ENCODE measurements at regions not wholly inside any gene's neighbourhood (a gene's known extent, or its start where the extent isn't known, plus 50 kb on each side); places are given as distances from the start of the nearest gene placed in this dataset.

- H3K9me3 Mint-ChIP-seq, result no peaks in the 10 kb centered on the region
- H3K4me1 Mint-ChIP-seq, result no peaks in the 10 kb centered on the region
- Histone ChIP-seq H3F3A (replicated peaks; ENCODE audit: low read depth) (no peaks in the 10 kb centered on the region), H3K27ac (ENCODE audit: low read depth) (no peak overlapping the region), H3K79me2 (replicated peaks; ENCODE audit: insufficient read depth) (no peaks in the 10 kb centered on the region), H3K36me3 (ENCODE audit: insufficient read depth) (no peaks in the 10 kb centered on the region), H2AFZ (no peak overlapping the region), H3K27me3 (ENCODE audit: insufficient read depth) (no peaks in the 10 kb centered on the region), H3K4me1 (ENCODE audit: insufficient read depth) (no peaks in the 10 kb centered on the region), H4K20me1 (replicated peaks; ENCODE audit: insufficient read depth) (no peaks in the 10 kb centered on the region), H3K4me2 (no peak overlapping the region), H3K4me3 (no peak overlapping the region), H3K9me2 (ENCODE audit: insufficient read depth) (no peaks in the 10 kb centered on the region; the same call in 1 of the 2 replicates)
- TF ChIP-seq STAT1 (IDR thresholded peaks at IDR 0.05; ENCODE audit: unreplicated experiment) (no peak), EZH2 (IDR thresholded peaks at IDR 0.05; ENCODE audit: low read depth, unreplicated experiment) (no peak), ZNF114 (CRISPR knock-in tag; IDR thresholded peaks at IDR 0.05) (no peak), EZH2phosphoT487 (IDR thresholded peaks at IDR 0.05; ENCODE audit: unreplicated experiment) (no peak), POLR2AphosphoS5 (IDR thresholded peaks at IDR 0.05; ENCODE audit: low read depth) (no peak), ETS1 (IDR thresholded peaks at IDR 0.05) (no peak), CREB1 (CRISPR knock-in tag; IDR thresholded peaks at IDR 0.05; ENCODE audit: low read depth) (no peak), ZNF331 (CRISPR knock-in tag; IDR thresholded peaks at IDR 0.05; ENCODE audit: low read depth) (no peak), CTCF (conservative IDR thresholded peaks at IDR 0.05; ENCODE audit: low read depth in 2 of 2) (no peak), NANOG (IDR thresholded peaks at IDR 0.05; ENCODE audit: borderline replicate concordance) (no peak), JUNB (IDR thresholded peaks at IDR 0.05; ENCODE audit: unreplicated experiment) (no peak)
- TF ChIP-seq, protein P1, sequence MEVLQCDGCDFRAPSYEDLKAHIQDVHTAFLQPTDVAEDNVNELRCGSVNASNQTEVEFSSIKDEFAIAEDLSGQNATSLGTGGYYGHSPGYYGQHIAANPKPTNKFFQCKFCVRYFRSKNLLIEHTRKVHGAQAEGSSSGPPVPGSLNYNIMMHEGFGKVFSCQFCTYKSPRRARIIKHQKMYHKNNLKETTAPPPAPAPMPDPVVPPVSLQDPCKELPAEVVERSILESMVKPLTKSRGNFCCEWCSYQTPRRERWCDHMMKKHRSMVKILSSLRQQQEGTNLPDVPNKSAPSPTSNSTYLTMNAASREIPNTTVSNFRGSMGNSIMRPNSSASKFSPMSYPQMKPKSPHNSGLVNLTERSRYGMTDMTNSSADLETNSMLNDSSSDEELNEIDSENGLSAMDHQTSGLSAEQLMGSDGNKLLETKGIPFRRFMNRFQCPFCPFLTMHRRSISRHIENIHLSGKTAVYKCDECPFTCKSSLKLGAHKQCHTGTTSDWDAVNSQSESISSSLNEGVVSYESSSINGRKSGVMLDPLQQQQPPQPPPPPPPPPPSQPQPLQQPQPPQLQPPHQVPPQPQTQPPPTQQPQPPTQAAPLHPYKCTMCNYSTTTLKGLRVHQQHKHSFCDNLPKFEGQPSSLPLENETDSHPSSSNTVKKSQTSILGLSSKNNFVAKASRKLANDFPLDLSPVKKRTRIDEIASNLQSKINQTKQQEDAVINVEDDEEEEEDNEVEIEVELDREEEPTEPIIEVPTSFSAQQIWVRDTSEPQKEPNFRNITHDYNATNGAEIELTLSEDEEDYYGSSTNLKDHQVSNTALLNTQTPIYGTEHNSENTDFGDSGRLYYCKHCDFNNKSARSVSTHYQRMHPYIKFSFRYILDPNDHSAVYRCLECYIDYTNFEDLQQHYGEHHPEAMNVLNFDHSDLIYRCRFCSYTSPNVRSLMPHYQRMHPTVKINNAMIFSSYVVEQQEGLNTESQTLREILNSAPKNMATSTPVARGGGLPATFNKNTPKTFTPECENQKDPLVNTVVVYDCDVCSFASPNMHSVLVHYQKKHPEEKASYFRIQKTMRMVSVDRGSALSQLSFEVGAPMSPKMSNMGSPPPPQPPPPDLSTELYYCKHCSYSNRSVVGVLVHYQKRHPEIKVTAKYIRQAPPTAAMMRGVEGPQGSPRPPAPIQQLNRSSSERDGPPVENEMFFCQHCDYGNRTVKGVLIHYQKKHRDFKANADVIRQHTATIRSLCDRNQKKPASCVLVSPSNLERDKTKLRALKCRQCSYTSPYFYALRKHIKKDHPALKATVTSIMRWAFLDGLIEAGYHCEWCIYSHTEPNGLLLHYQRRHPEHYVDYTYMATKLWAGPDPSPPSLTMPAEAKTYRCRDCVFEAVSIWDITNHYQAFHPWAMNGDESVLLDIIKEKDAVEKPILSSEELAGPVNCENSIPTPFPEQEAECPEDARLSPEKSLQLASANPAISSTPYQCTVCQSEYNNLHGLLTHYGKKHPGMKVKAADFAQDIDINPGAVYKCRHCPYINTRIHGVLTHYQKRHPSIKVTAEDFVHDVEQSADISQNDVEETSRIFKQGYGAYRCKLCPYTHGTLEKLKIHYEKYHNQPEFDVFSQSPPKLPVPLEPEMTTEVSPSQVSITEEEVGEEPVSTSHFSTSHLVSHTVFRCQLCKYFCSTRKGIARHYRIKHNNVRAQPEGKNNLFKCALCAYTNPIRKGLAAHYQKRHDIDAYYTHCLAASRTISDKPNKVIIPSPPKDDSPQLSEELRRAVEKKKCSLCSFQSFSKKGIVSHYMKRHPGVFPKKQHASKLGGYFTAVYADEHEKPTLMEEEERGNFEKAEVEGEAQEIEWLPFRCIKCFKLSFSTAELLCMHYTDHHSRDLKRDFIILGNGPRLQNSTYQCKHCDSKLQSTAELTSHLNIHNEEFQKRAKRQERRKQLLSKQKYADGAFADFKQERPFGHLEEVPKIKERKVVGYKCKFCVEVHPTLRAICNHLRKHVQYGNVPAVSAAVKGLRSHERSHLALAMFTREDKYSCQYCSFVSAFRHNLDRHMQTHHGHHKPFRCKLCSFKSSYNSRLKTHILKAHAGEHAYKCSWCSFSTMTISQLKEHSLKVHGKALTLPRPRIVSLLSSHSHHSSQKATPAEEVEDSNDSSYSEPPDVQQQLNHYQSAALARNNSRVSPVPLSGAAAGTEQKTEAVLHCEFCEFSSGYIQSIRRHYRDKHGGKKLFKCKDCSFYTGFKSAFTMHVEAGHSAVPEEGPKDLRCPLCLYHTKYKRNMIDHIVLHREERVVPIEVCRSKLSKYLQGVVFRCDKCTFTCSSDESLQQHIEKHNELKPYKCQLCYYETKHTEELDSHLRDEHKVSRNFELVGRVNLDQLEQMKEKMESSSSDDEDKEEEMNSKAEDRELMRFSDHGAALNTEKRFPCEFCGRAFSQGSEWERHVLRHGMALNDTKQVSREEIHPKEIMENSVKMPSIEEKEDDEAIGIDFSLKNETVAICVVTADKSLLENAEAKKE (CRISPR knock-in tag; IDR thresholded peaks at IDR 0.05), result no peak
- TF ChIP-seq, protein P2, sequence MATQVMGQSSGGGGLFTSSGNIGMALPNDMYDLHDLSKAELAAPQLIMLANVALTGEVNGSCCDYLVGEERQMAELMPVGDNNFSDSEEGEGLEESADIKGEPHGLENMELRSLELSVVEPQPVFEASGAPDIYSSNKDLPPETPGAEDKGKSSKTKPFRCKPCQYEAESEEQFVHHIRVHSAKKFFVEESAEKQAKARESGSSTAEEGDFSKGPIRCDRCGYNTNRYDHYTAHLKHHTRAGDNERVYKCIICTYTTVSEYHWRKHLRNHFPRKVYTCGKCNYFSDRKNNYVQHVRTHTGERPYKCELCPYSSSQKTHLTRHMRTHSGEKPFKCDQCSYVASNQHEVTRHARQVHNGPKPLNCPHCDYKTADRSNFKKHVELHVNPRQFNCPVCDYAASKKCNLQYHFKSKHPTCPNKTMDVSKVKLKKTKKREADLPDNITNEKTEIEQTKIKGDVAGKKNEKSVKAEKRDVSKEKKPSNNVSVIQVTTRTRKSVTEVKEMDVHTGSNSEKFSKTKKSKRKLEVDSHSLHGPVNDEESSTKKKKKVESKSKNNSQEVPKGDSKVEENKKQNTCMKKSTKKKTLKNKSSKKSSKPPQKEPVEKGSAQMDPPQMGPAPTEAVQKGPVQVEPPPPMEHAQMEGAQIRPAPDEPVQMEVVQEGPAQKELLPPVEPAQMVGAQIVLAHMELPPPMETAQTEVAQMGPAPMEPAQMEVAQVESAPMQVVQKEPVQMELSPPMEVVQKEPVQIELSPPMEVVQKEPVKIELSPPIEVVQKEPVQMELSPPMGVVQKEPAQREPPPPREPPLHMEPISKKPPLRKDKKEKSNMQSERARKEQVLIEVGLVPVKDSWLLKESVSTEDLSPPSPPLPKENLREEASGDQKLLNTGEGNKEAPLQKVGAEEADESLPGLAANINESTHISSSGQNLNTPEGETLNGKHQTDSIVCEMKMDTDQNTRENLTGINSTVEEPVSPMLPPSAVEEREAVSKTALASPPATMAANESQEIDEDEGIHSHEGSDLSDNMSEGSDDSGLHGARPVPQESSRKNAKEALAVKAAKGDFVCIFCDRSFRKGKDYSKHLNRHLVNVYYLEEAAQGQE (IDR thresholded peaks at IDR 0.05; ENCODE audit: unreplicated experiment), result no peak
- H3K27ac Mint-ChIP-seq, result no peak overlapping the region
- H3K36me3 Mint-ChIP-seq (ENCODE audit: low read depth), result no peaks in the 10 kb centered on the region
- H3K27me3 Mint-ChIP-seq (ENCODE audit: insufficient read depth, low read depth, poor library complexity), result peaks cover 3% of the 10 kb centered on the region
- no peak for DNase-seq (ENCODE audit: low spot score)
- ATAC-seq, result no peak
- H3K4me3 Mint-ChIP-seq, result no peak overlapping the region
These were observed 250.4 kb upstream of the TMEM161B start for GRCh38 chr5:88519066-88519465.

All from GM23338 (cell line).